ENCODE measurements at regions not wholly inside any gene's neighbourhood (a gene's known extent, or its start where the extent isn't known, plus 50 kb on each side); places are given as distances from the start of the nearest gene placed in this dataset.

DNA sequence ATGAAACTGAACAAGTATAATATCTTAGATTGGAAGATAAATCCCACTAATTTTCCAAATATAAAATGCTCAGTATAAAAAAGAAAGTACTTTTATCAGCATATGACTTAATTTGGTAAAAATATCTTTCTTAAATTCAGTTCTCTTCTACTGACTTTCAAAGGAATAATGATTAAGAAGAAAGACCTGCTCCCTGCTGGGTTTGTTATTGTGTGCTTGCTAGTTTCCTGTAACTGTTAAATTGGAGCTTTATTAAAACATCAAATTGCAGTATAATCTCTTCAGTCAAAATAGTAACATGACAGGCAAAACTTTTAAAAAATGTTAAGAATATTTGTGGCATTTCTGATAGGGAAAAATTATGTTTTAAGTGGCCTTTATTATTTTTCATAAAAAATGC, 1317.4 kb upstream of the CDH2 start:
- TF ChIP-seq, protein P1, sequence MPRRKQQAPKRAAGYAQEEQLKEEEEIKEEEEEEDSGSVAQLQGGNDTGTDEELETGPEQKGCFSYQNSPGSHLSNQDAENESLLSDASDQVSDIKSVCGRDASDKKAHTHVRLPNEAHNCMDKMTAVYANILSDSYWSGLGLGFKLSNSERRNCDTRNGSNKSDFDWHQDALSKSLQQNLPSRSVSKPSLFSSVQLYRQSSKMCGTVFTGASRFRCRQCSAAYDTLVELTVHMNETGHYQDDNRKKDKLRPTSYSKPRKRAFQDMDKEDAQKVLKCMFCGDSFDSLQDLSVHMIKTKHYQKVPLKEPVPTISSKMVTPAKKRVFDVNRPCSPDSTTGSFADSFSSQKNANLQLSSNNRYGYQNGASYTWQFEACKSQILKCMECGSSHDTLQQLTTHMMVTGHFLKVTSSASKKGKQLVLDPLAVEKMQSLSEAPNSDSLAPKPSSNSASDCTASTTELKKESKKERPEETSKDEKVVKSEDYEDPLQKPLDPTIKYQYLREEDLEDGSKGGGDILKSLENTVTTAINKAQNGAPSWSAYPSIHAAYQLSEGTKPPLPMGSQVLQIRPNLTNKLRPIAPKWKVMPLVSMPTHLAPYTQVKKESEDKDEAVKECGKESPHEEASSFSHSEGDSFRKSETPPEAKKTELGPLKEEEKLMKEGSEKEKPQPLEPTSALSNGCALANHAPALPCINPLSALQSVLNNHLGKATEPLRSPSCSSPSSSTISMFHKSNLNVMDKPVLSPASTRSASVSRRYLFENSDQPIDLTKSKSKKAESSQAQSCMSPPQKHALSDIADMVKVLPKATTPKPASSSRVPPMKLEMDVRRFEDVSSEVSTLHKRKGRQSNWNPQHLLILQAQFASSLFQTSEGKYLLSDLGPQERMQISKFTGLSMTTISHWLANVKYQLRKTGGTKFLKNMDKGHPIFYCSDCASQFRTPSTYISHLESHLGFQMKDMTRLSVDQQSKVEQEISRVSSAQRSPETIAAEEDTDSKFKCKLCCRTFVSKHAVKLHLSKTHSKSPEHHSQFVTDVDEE (CRISPR knock-in tag; IDR thresholded peaks at IDR 0.05), result no peak
- TF ChIP-seq RARB (CRISPR knock-in tag; IDR thresholded peaks at IDR 0.05) (no peak), ISL1 (CRISPR knock-in tag; IDR thresholded peaks at IDR 0.05) (no peak), BACH2 (CRISPR knock-in tag; IDR thresholded peaks at IDR 0.05; ENCODE audit: borderline replicate concordance) (no peak), ZNF8 (CRISPR knock-in tag; IDR thresholded peaks at IDR 0.05) (no peak), ZNF565 (CRISPR knock-in tag; conservative IDR thresholded peaks at IDR 0.05; ENCODE audit: low read depth) (no peak), PPARA (CRISPR knock-in tag; IDR thresholded peaks at IDR 0.05; ENCODE audit: borderline replicate concordance) (no peak), ZFP30 (CRISPR knock-in tag; IDR thresholded peaks at IDR 0.05) (no peak), CSDC2 (CRISPR knock-in tag; IDR thresholded peaks at IDR 0.05) (no peak), ZNF70 (CRISPR knock-in tag; IDR thresholded peaks at IDR 0.05) (no peak), ARNTL (CRISPR knock-in tag; IDR thresholded peaks at IDR 0.05; ENCODE audit: borderline replicate concordance, low read depth) (no peak)
- TF ChIP-seq, protein P2, sequence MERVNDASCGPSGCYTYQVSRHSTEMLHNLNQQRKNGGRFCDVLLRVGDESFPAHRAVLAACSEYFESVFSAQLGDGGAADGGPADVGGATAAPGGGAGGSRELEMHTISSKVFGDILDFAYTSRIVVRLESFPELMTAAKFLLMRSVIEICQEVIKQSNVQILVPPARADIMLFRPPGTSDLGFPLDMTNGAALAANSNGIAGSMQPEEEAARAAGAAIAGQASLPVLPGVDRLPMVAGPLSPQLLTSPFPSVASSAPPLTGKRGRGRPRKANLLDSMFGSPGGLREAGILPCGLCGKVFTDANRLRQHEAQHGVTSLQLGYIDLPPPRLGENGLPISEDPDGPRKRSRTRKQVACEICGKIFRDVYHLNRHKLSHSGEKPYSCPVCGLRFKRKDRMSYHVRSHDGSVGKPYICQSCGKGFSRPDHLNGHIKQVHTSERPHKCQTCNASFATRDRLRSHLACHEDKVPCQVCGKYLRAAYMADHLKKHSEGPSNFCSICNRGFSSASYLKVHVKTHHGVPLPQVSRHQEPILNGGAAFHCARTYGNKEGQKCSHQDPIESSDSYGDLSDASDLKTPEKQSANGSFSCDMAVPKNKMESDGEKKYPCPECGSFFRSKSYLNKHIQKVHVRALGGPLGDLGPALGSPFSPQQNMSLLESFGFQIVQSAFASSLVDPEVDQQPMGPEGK (CRISPR knock-in tag; IDR thresholded peaks at IDR 0.05; ENCODE audit: borderline replicate concordance), result no peak
- TF ChIP-seq, protein P3, sequence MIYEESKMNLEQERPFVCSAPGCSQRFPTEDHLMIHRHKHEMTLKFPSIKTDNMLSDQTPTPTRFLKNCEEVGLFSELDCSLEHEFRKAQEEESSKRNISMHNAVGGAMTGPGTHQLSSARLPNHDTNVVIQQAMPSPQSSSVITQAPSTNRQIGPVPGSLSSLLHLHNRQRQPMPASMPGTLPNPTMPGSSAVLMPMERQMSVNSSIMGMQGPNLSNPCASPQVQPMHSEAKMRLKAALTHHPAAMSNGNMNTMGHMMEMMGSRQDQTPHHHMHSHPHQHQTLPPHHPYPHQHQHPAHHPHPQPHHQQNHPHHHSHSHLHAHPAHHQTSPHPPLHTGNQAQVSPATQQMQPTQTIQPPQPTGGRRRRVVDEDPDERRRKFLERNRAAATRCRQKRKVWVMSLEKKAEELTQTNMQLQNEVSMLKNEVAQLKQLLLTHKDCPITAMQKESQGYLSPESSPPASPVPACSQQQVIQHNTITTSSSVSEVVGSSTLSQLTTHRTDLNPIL (CRISPR knock-in tag; IDR thresholded peaks at IDR 0.05; ENCODE audit: low read depth), result no peak

All from SK-N-SH treated with all-trans-retinoic acid at 6 μM for 48 hours (cell line).